Neural progenitor cell (in vitro differentiated cells): ENCODE measurements at regions not wholly inside any gene's neighbourhood (a gene's known extent, or its start where the extent isn't known, plus 50 kb on each side); places are given as distances from the start of the nearest gene placed in this dataset.

Experiments used
- DNase-seq: peaks from one replicate; pipeline ENCODE4 v3.0.0-alpha.2; 2016; ENCODE audit warnings: low spot score
- H2AFZ ChIP-seq: fragments of 200-600 bp; sonication (generic); replicated peaks from 2 replicates; pipeline ENCODE4 v1.6.1; 2016; ENCODE audit warnings: antibody characterized with exemption
- H3F3A ChIP-seq: fragments of 200-600 bp; sonication (generic); 2 replicates; pipeline ENCODE4 v1.6.1; 2016; ENCODE audit warnings: antibody characterized with exemption, low read depth
- H3K27ac ChIP-seq: fragments of 200-600 bp; sonication (generic); 2 replicates; pipeline ENCODE4 v1.5.1; 2016; ENCODE audit warnings: mild to moderate bottlenecking
- H3K27me3 ChIP-seq: fragments of 200-600 bp; sonication (generic); 2 replicates; pipeline ENCODE4 v1.6.1; 2016; ENCODE audit warnings: mild to moderate bottlenecking, moderate library complexity
- H3K36me3 ChIP-seq: fragments of 200-600 bp; sonication (generic); 2 replicates; pipeline ENCODE4 v1.5.1; 2016
- H3K4me1 ChIP-seq: fragments of 200-600 bp; sonication (generic); 2 replicates; pipeline ENCODE4 v1.6.1; 2016; ENCODE audit warnings: mixed run types
- H3K4me2 ChIP-seq: fragments of 200-600 bp; sonication (generic); 2 replicates; pipeline ENCODE4 v1.6.1; 2016
- H3K4me3 ChIP-seq: fragments of 200-600 bp; sonication (generic); 2 replicates; pipeline ENCODE4 v1.5.1; 2016
- H3K79me2 ChIP-seq: fragments of 200-600 bp; sonication (generic); 2 replicates; pipeline ENCODE4 v1.6.1; 2016; ENCODE audit warnings: low read depth
- H3K9ac ChIP-seq: fragments of 200-600 bp; sonication (generic); 2 replicates; pipeline ENCODE4 v1.6.1; 2016
- H3K9me3 ChIP-seq: fragments of 200-600 bp; sonication (generic); 2 replicates; pipeline ENCODE4 v1.5.1; 2016; ENCODE audit warnings: low read depth
- H4K20me1 ChIP-seq: fragments of 200-600 bp; sonication (generic); 2 replicates; pipeline ENCODE4 v1.6.1; 2016; ENCODE audit warnings: low read depth
- H3K27ac Mint-ChIP-seq: 3 replicates; pipeline ENCODE4 v1.8.0; 2021; ENCODE audit warnings: mixed read lengths
- H3K27me3 Mint-ChIP-seq: 2 replicates; pipeline ENCODE4 v1.8.0; 2022; ENCODE audit warnings: low read depth, mild to moderate bottlenecking, inconsistent platforms, moderate library complexity, mixed read lengths; ENCODE audit not compliant: insufficient read depth
- H3K36me3 Mint-ChIP-seq: 3 replicates; pipeline ENCODE4 v1.8.0; 2021; ENCODE audit warnings: mixed read lengths
- H3K4me1 Mint-ChIP-seq: 3 replicates; pipeline ENCODE4 v1.8.0; 2021; ENCODE audit warnings: mixed read lengths
- H3K4me3 Mint-ChIP-seq: 3 replicates; pipeline ENCODE4 v1.8.0; 2021; ENCODE audit warnings: mild to moderate bottlenecking, moderate library complexity, mixed read lengths
- H3K9me3 Mint-ChIP-seq: 3 replicates; pipeline ENCODE4 v1.8.0; 2020; ENCODE audit warnings: mixed read lengths
- EZH2 ChIP-seq: fragments of 200-600 bp; sonication (generic); IDR thresholded peaks from 2 replicates; pipeline ENCODE4 v1.6.1; 2017; ENCODE audit warnings: antibody characterized with exemption, mild to moderate bottlenecking, moderate library complexity
- EZH2phosphoT487 ChIP-seq: fragments of 200-600 bp; sonication (generic); IDR thresholded peaks from 2 replicates; pipeline ENCODE4 v1.6.1; 2017; ENCODE audit warnings: antibody characterized with exemption
- TF ChIP-seq, protein P1 (sequence below): fragments of 200-600 bp; sonication (generic); IDR thresholded peaks from 2 replicates; pipeline ENCODE4 v1.5.1; 2017; ENCODE audit warnings: antibody characterized with exemption, mild to moderate bottlenecking

DNA sequence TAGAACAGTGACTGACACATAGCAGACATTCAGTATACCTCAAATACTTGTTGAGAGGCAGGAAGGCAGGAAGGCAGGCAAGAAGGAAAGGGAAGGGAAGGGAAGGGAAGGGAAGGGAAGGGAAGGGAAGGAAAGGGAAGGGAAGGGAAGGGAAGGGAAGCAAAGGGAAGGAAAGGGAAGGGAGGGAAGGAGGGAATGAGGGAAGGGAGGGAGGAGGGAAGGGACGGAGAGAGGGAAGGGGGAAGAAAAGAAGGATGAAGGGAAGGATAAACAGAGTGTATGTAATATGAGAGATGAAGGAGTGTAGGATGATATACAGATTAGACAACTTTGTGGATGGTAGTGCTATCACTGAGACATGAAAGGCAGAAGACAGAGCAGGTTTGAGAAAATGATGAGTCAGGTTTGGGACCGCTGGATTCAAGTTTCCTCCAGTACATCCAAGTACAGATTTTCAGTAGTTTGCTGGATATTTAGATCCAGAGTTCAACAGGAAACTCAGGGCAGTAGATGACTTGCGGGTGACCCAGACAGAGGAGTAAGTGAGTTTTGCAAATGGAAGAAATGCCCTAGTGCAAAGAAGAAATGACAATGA, 85.9 kb downstream of the MAFB start:
- no peak overlapping the region for H3K4me2 ChIP-seq
- no peaks in the 10 kb centered on the region for H3K79me2 ChIP-seq
- no peaks in the 10 kb centered on the region for H4K20me1 ChIP-seq
- no peaks in the 10 kb centered on the region for H3F3A ChIP-seq
- peaks cover 7% of the 10 kb centered on the region for H3K9me3 ChIP-seq
- H3K4me1 Mint-ChIP-seq, result peaks cover 3% of the 10 kb centered on the region
- H3K9me3 Mint-ChIP-seq, result peaks cover 6% of the 10 kb centered on the region
- H3K9ac ChIP-seq, result no peak overlapping the region
- no peak overlapping the region for H3K4me3 ChIP-seq
- no peak overlapping the region for H3K27ac Mint-ChIP-seq
- no peak overlapping the region for H3K27ac ChIP-seq
- H3K36me3 Mint-ChIP-seq, result no peaks in the 10 kb centered on the region
- H3K4me3 Mint-ChIP-seq, result no peak overlapping the region
- no peaks in the 10 kb centered on the region for H3K36me3 ChIP-seq
- H2AFZ ChIP-seq, result no peak overlapping the region
- no peaks in the 10 kb centered on the region for H3K4me1 ChIP-seq
- peaks cover 5% of the 10 kb centered on the region for H3K27me3 Mint-ChIP-seq
- no peak for DNase-seq
- no peaks in the 10 kb centered on the region for H3K27me3 ChIP-seq
- TF ChIP-seq, protein P1, sequence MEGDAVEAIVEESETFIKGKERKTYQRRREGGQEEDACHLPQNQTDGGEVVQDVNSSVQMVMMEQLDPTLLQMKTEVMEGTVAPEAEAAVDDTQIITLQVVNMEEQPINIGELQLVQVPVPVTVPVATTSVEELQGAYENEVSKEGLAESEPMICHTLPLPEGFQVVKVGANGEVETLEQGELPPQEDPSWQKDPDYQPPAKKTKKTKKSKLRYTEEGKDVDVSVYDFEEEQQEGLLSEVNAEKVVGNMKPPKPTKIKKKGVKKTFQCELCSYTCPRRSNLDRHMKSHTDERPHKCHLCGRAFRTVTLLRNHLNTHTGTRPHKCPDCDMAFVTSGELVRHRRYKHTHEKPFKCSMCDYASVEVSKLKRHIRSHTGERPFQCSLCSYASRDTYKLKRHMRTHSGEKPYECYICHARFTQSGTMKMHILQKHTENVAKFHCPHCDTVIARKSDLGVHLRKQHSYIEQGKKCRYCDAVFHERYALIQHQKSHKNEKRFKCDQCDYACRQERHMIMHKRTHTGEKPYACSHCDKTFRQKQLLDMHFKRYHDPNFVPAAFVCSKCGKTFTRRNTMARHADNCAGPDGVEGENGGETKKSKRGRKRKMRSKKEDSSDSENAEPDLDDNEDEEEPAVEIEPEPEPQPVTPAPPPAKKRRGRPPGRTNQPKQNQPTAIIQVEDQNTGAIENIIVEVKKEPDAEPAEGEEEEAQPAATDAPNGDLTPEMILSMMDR, result no peak
- no peak for TF ChIP-seq EZH2
- TF ChIP-seq EZH2phosphoT487, result no peak

DNA sequence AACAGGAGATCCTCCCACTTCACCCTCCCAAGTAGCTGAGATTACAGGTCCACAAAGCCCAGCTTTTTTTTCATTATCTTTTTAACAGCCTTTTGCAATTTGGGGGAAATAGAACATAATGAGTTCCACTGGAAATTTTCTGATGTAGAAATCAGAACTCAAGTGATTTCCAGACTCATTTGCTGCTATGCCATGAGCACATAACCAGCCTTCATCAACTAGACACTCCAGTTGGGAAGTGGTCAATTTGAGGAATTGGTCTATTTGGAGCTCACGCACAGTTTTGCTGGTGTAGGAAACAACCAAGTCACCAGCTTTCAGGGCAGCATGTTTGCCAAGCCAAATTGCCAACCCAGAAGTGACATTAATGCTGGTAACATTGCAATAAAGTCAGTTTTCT, 86.7 kb downstream of the MAFB start:
- H4K20me1 ChIP-seq, result no peaks in the 10 kb centered on the region
- TF ChIP-seq EZH2phosphoT487 (no peak), EZH2 (no peak)
- TF ChIP-seq, protein P1, result no peak
- peaks cover 3% of the 10 kb centered on the region for H3K4me1 Mint-ChIP-seq
- no peaks in the 10 kb centered on the region for H3K36me3 ChIP-seq
- no peak overlapping the region for H3K4me3 Mint-ChIP-seq
- H3K9me3 ChIP-seq, result peaks cover 7% of the 10 kb centered on the region
- H3K9me3 Mint-ChIP-seq, result peaks cover 6% of the 10 kb centered on the region
- no peaks in the 10 kb centered on the region for H3F3A ChIP-seq
- H3K27ac Mint-ChIP-seq, result no peak overlapping the region
- no peaks in the 10 kb centered on the region for H3K36me3 Mint-ChIP-seq
- peaks cover 5% of the 10 kb centered on the region for H3K27me3 Mint-ChIP-seq
- H3K4me3 ChIP-seq, result no peak overlapping the region
- no peak for DNase-seq
- no peak overlapping the region for H3K27ac ChIP-seq
- no peaks in the 10 kb centered on the region for H3K27me3 ChIP-seq
- no peak overlapping the region for H2AFZ ChIP-seq
- H3K9ac ChIP-seq, result no peak overlapping the region
- no peak overlapping the region for H3K4me2 ChIP-seq
- no peaks in the 10 kb centered on the region for H3K79me2 ChIP-seq
- H3K4me1 ChIP-seq, result no peaks in the 10 kb centered on the region

DNA sequence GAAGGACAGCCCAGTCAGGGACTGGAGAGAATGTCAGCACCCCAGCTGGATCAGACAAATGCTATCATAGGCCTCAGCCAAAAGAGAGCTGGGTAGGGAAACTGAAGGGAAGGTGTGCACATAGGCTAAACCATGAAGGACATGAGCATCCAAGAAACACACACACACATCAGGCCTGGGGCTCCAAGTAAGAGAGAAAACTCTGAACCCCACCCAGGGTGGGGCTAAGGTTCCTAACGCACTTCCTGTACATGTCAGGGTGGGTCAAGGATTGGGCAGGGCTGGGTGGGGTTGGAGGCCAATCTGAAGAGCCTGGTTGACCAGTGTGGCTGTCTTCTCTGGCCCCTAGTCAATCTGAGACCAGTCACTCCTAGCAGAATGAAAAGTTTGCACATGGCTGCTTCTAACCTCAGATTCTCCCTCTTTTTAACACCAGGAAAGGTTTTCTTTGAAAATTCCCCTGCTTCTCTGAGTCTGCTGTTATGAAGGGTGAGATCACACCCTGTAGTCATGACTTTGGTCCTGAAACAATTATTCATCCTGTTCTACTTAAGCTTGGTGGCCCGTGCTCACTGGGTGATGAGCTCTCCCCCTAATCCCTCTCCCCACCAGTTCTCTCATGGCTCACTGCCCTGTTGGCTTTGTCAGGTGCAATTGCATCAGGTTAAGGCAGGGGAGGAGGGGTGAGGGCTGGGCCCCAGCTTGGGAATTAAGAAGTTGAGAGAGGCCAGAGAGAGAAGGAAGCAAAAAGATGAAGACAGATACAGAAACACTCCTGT, 88.4 kb downstream of the MAFB start:
- no peak overlapping the region for H3K27ac Mint-ChIP-seq
- H3K27me3 Mint-ChIP-seq, result peaks cover 8% of the 10 kb centered on the region
- H3K4me3 Mint-ChIP-seq, result no peak overlapping the region
- Histone ChIP-seq H3K27me3 (no peaks in the 10 kb centered on the region), H4K20me1 (no peaks in the 10 kb centered on the region), H3K9me3 (peaks cover 7% of the 10 kb centered on the region), H3K9ac (no peak overlapping the region), H3K4me3 (no peak overlapping the region), H3K36me3 (no peaks in the 10 kb centered on the region), H3K27ac (no peak overlapping the region), H3F3A (no peaks in the 10 kb centered on the region), H3K4me2 (no peak overlapping the region), H2AFZ (no peak overlapping the region), H3K79me2 (no peaks in the 10 kb centered on the region), H3K4me1 (no peaks in the 10 kb centered on the region)
- peaks cover 6% of the 10 kb centered on the region for H3K9me3 Mint-ChIP-seq
- H3K4me1 Mint-ChIP-seq, result peaks cover 3% of the 10 kb centered on the region
- no peak for DNase-seq
- H3K36me3 Mint-ChIP-seq, result no peaks in the 10 kb centered on the region
- TF ChIP-seq, protein P1, result no peak
- TF ChIP-seq EZH2phosphoT487, result no peak
- no peak for TF ChIP-seq EZH2
